Natural killer cell (primary cell): ENCODE measurements at regions not wholly inside any gene's neighbourhood (a gene's known extent, or its start where the extent isn't known, plus 50 kb on each side); places are given as distances from the start of the nearest gene placed in this dataset.

Source experiments
- ATAC-seq, 3 donors: fragments of 150-1000 bp in 2 of 3; fragments of 200-7000 bp in 1 of 3; cut with Tn5 transposase; 1 replicate in 1 of 3; 2 replicates in 2 of 3; pipeline ENCODE4 v1.10.0; 2021; ENCODE audit warnings: mild to moderate bottlenecking in 2 of 3, moderate library complexity in 2 of 3
- DNase-seq, 2 donors: peaks; one replicate each; pipeline versions ENCODE4 v3.0.0 to v3.0.0-alpha.2; 2013 to 2021; ENCODE audit warnings: mixed read lengths in 1 of 2
- H3K27ac ChIP-seq: one replicate; pipeline ENCODE4 v1.5.1; 2013; ENCODE audit warnings: mild to moderate bottlenecking, low read length
- H3K27me3 ChIP-seq: one replicate; pipeline ENCODE4 v1.6.1; 2013; ENCODE audit warnings: low read length; ENCODE audit not compliant: control insufficient read depth, insufficient read depth
- H3K36me3 ChIP-seq: one replicate; pipeline ENCODE4 v1.6.1; 2013; ENCODE audit warnings: low read length; ENCODE audit not compliant: control insufficient read depth, insufficient read depth
- H3K4me1 ChIP-seq: one replicate; pipeline ENCODE4 v1.6.1; 2013; ENCODE audit warnings: low read length; ENCODE audit not compliant: control insufficient read depth, insufficient read depth
- H3K4me3 ChIP-seq: one replicate; pipeline ENCODE4 v1.5.1; 2013; ENCODE audit warnings: low read length
- H3K9me3 ChIP-seq: one replicate; pipeline ENCODE4 v1.6.1; 2013; ENCODE audit warnings: low read length; ENCODE audit not compliant: control insufficient read depth, insufficient read depth
- H3K27ac Mint-ChIP-seq, 2 donors: one replicate each; pipeline ENCODE4 v1.8.0; 2022; ENCODE audit warnings: mild to moderate bottlenecking in 2 of 2, mixed read lengths in 2 of 2, moderate library complexity in 1 of 2
- H3K27me3 Mint-ChIP-seq, 2 donors: one replicate each; pipeline ENCODE4 v1.8.0; 2022; ENCODE audit warnings: low read depth in 2 of 2, mixed read lengths in 2 of 2
- H3K36me3 Mint-ChIP-seq: one replicate; pipeline ENCODE4 v1.8.0; 2022; ENCODE audit warnings: mixed read lengths
- H3K4me1 Mint-ChIP-seq, 2 donors: one replicate each; pipeline ENCODE4 v1.8.0; 2022; ENCODE audit warnings: mixed read lengths in 2 of 2
- H3K4me3 Mint-ChIP-seq: one replicate; pipeline ENCODE4 v1.8.0; 2022; ENCODE audit warnings: mild to moderate bottlenecking, moderate library complexity, mixed read lengths
- H3K9me3 Mint-ChIP-seq, 2 donors: one replicate each; pipeline ENCODE4 v1.8.0; 2022; ENCODE audit warnings: mixed read lengths in 2 of 2
- CTCF ChIP-seq: fragments of 200-600 bp; IDR thresholded peaks from one replicate; pipeline ENCODE4 v1.8.0; 2022; ENCODE audit warnings: antibody characterized with exemption
- WGBS: methylation state at CpG from one replicate; pipeline ENCODE4 v1.1.7; 2013; ENCODE audit warnings: missing lambda C conversion rate; ENCODE audit not compliant: insufficient coverage; 5-methylcytosine and 5-hydroxymethylcytosine counted together
- intact Hi-C: fragments of 100-400 bp; cut with micrococcal nuclease; formaldehyde crosslinking; loops from one replicate; pipeline ENCODE4 v1.14.2; 2022

GRCh38 chr10:32159264-32159663 is 103.0 kb upstream of the KIF5B start:
- 96% methylated on average over 6 of the region's 7 CpGs for WGBS
- Histone ChIP-seq H3K4me3 (no peak overlapping the region), H3K4me1 (no peaks in the 10 kb centered on the region), H3K27me3 (no peaks in the 10 kb centered on the region), H3K9me3 (no peaks in the 10 kb centered on the region), H3K27ac (no peak overlapping the region), H3K36me3 (no peaks in the 10 kb centered on the region)
- no peak overlapping the region for H3K4me3 Mint-ChIP-seq
- ATAC-seq, result no peak
- no peak for DNase-seq
- H3K27me3 Mint-ChIP-seq, result peaks cover 4 to 20% of the 10 kb centered on the region in 2 donors
- no peaks in the 10 kb centered on the region for H3K36me3 Mint-ChIP-seq
- intact Hi-C loops, result no loop called here
- TF ChIP-seq CTCF, result no peak
- H3K4me1 Mint-ChIP-seq, result no peaks in the 10 kb centered on the region
- no peaks in the 10 kb centered on the region for H3K9me3 Mint-ChIP-seq
- H3K27ac Mint-ChIP-seq, result no peak overlapping the region

- DNase-seq, result no peak
- 93% methylated on average over 3 of the region's 4 CpGs for WGBS
- H3K27ac ChIP-seq, result no peak overlapping the region
- no peaks in the 10 kb centered on the region for H3K27me3 ChIP-seq
- peaks cover 8% of the 10 kb centered on the region for H3K36me3 Mint-ChIP-seq
- H3K9me3 Mint-ChIP-seq, result peaks cover 2 to 4% of the 10 kb centered on the region in 2 donors
- intact Hi-C loops, result no loop called here
- H3K4me3 Mint-ChIP-seq, result no peak overlapping the region
- no peak for TF ChIP-seq CTCF
- H3K9me3 ChIP-seq, result no peaks in the 10 kb centered on the region
- no peak overlapping the region for H3K4me3 ChIP-seq
- H3K27ac Mint-ChIP-seq, result no peak overlapping the region
- no peaks in the 10 kb centered on the region for H3K4me1 ChIP-seq
- no peaks in the 10 kb centered on the region for H3K36me3 ChIP-seq
- peaks cover 5 to 24% of the 10 kb centered on the region in 2 donors for H3K27me3 Mint-ChIP-seq
- no peak for ATAC-seq
- peaks cover 0 to 3% of the 10 kb centered on the region in 2 donors for H3K4me1 Mint-ChIP-seq
These were observed 99.8 kb upstream of the KIF5B start for GRCh38 chr10:32156031-32156495.

GRCh38 chr10:32155075-32155516 is 98.9 kb upstream of the KIF5B start:
- Mint-ChIP-seq H3K4me3 (no peak overlapping the region), H3K36me3 (peaks cover 8% of the 10 kb centered on the region), H3K27me3 (peaks cover 6 to 25% of the 10 kb centered on the region in 2 donors), H3K4me1 (peaks cover 0 to 8% of the 10 kb centered on the region in 2 donors), H3K27ac (no peak overlapping the region), H3K9me3 (peaks cover 2 to 4% of the 10 kb centered on the region in 2 donors)
- H3K36me3 ChIP-seq, result no peaks in the 10 kb centered on the region
- no peaks in the 10 kb centered on the region for H3K27me3 ChIP-seq
- DNase-seq (no peak), ATAC-seq (no peak)
- WGBS, result 84% methylated on average over 2 of the region's 2 CpGs
- H3K4me3 ChIP-seq, result no peak overlapping the region
- intact Hi-C loops, result no loop called here
- no peaks in the 10 kb centered on the region for H3K9me3 ChIP-seq
- no peak for TF ChIP-seq CTCF
- no peak overlapping the region for H3K27ac ChIP-seq
- no peaks in the 10 kb centered on the region for H3K4me1 ChIP-seq

- no peak for TF ChIP-seq CTCF
- Histone ChIP-seq H3K27me3 (no peaks in the 10 kb centered on the region), H3K27ac (no peak overlapping the region), H3K36me3 (no peaks in the 10 kb centered on the region), H3K9me3 (no peaks in the 10 kb centered on the region), H3K4me1 (no peaks in the 10 kb centered on the region), H3K4me3 (no peak overlapping the region)
- 88% methylated on average over 1 of the region's 1 CpG for WGBS
- Mint-ChIP-seq H3K27ac (no peak overlapping the region), H3K27me3 (peaks cover 4 to 25% of the 10 kb centered on the region in 2 donors), H3K36me3 (peaks cover 8% of the 10 kb centered on the region), H3K9me3 (peaks cover 2 to 4% of the 10 kb centered on the region in 2 donors), H3K4me3 (no peak overlapping the region), H3K4me1 (peaks cover 0 to 8% of the 10 kb centered on the region in 2 donors)
- DNase-seq (no peak), ATAC-seq (no peak)
- intact Hi-C loops, result no loop called here
These were observed 97.7 kb upstream of the KIF5B start for GRCh38 chr10:32153931-32154330.
